ENCODE measurements at regions not wholly inside any gene's neighbourhood (a gene's known extent, or its start where the extent isn't known, plus 50 kb on each side); places are given as distances from the start of the nearest gene placed in this dataset.
"Not testable (repeated sequence)": the region's sequence is repeated elsewhere in the genome, so short reads cannot be mapped to it uniquely, and the experiment has no call there.

- H3K4me1 Mint-ChIP-seq, H3K36me3 Mint-ChIP-seq, DNase-seq, POLR2A ChIA-PET, H3K27ac Mint-ChIP-seq, H3K27me3 Mint-ChIP-seq, H3K9me3 Mint-ChIP-seq: not testable (repeated sequence)
- H3K4me3 Mint-ChIP-seq: peak overlapping the region in 1 of 10 donors; percentile 20
- peak in 1 of 2 donors; percentile 20 for ATAC-seq
Observed at GRCh38 chr22:21150863-21151262, 105.1 kb downstream of the LRRC74B start.

- ATAC-seq, POLR2A ChIA-PET, H3K4me3 Mint-ChIP-seq, DNase-seq, H3K27ac Mint-ChIP-seq, H3K4me1 Mint-ChIP-seq, H3K36me3 Mint-ChIP-seq, H3K9me3 Mint-ChIP-seq, H3K27me3 Mint-ChIP-seq: not testable (repeated sequence)
Observed at GRCh38 chr22:21187841-21188240, 142.1 kb downstream of the LRRC74B start.

GRCh38 chr22:21212054-21212453 lies 166.3 kb downstream of the LRRC74B start:
- H3K4me3 Mint-ChIP-seq, POLR2A ChIA-PET, H3K27ac Mint-ChIP-seq, H3K9me3 Mint-ChIP-seq, DNase-seq, H3K36me3 Mint-ChIP-seq, ATAC-seq, H3K4me1 Mint-ChIP-seq, H3K27me3 Mint-ChIP-seq: not testable (repeated sequence)

DNA sequence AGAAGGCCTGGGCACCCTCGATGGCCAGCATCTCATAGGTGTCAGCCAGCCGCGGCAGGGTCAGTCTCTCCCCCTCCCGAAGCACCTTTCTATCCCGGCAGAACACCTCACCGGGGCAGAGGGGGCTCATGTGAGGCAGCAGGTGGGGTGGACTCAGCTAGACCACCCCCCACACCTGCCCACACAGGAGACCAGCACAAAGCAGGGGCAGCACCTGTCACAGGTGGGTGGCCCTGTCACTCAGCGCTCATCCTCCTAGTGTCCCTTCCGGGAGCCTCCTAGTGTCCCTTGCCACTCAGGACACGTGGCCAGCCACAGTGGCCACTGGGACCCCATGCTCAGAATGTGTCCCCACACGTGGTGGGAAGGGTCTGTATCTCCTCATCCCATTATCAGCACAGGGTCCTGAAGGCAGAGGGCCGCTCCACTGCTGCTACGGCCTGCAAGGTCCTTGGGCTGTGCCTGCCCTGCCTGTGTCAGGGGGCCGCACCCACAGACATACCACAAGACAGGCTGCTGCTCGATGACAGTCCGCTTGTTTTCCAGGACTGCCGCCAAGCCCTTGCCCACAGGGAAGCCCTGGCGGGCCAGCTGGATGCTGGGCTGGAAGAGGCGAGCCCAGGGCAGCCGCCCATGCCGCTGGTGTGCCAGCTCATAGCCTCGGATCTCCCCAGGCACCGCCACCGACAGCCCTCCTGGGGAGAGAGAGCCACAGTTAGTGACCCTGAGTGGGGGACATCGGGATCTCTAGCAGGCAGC lies 167.4 kb upstream of the RIMBP3B start:
- POLR2A ChIA-PET, DNase-seq, H3K4me1 Mint-ChIP-seq, H3K9me3 Mint-ChIP-seq, H3K27ac Mint-ChIP-seq, H3K4me3 Mint-ChIP-seq, H3K27me3 Mint-ChIP-seq, H3K36me3 Mint-ChIP-seq, ATAC-seq: not testable (repeated sequence)

DNA sequence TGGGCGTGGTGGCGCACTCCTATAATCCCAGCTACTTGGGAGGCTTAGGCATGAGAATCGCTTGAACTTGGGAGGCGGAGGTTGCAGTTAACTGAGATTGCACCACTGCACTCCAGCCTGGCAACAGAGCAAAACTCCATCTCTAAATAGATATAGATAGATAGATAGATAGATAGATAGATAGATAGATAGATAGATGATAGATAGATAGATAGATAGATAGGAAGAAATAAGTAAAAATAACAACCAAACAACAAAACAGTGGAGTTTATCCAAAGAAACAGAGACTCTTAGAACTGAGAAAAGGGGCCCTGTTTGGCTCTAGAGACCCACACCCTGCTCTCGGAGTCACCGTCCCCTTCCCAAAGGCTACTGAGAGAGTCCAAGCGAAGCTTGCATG lies 158.7 kb upstream of the RIMBP3B start:
- H3K4me1 Mint-ChIP-seq, H3K36me3 Mint-ChIP-seq, H3K27ac Mint-ChIP-seq, H3K9me3 Mint-ChIP-seq, H3K27me3 Mint-ChIP-seq, DNase-seq, ATAC-seq, H3K4me3 Mint-ChIP-seq, POLR2A ChIA-PET: not testable (repeated sequence)

- H3K9me3 Mint-ChIP-seq, DNase-seq, H3K27me3 Mint-ChIP-seq, H3K4me3 Mint-ChIP-seq, H3K36me3 Mint-ChIP-seq, ATAC-seq, H3K4me1 Mint-ChIP-seq, POLR2A ChIA-PET, H3K27ac Mint-ChIP-seq: not testable (repeated sequence)
Observed at GRCh38 chr22:21226901-21227693, 156.5 kb upstream of the RIMBP3B start.

DNA sequence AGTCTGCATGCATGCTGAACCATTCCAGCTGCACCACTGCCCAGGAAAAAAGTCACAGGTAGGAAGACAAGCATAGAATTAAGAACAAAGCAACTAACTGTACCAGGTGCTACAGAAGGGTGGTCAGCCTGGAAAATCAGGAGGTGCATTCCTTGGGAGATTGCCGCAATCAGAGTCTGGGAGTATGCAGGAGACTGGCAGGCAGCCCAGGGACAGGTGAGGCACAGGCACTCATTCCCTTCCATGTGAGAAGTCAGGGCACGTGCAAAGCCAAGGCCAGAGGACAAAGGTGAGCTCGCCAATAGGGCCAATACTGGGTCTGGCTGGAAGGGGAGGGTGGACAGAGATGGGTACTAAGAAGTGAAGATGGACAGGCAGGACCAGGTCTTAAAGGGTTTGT lies 132.1 kb upstream of the RIMBP3B start:
- H3K9me3 Mint-ChIP-seq, DNase-seq, H3K27ac Mint-ChIP-seq, H3K27me3 Mint-ChIP-seq, ATAC-seq, H3K4me3 Mint-ChIP-seq, H3K4me1 Mint-ChIP-seq, H3K36me3 Mint-ChIP-seq, POLR2A ChIA-PET: not testable (repeated sequence)

GRCh38 chr22:21282646-21283045 lies 100.9 kb upstream of the RIMBP3B start:
- ATAC-seq, H3K27ac Mint-ChIP-seq, H3K9me3 Mint-ChIP-seq, POLR2A ChIA-PET, H3K4me3 Mint-ChIP-seq, H3K27me3 Mint-ChIP-seq, H3K36me3 Mint-ChIP-seq, H3K4me1 Mint-ChIP-seq, DNase-seq: not testable (repeated sequence)

DNA sequence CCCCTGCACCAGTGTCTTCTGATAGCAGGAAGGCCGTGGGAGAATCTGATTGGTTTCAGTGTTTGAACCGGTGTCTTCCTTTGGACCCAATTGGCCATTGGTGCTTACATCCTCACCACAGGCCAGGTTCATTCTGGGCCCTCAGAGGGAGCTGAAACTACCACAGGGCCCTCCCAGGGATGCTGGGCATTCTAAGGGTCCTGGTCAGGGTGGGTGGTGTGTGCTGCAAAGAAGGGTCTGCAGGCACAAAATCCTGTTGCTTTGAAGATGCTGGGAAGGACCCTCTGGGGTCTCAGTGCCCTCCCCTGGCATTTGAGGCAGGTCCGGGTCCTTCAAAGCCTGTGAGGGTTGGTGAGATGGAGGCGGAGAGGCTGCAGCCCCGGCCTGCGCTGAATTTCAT lies 89.8 kb upstream of the RIMBP3B start:
- POLR2A ChIA-PET, H3K9me3 Mint-ChIP-seq, H3K27ac Mint-ChIP-seq, H3K36me3 Mint-ChIP-seq, ATAC-seq, H3K4me1 Mint-ChIP-seq, H3K4me3 Mint-ChIP-seq, H3K27me3 Mint-ChIP-seq: not testable (repeated sequence)
- peak in 1 of 10 donors; percentile 34 for DNase-seq

GRCh38 chr22:21327629-21328028 lies 55.9 kb upstream of the RIMBP3B start:
- H3K4me3 Mint-ChIP-seq, DNase-seq, H3K4me1 Mint-ChIP-seq, H3K9me3 Mint-ChIP-seq, H3K27me3 Mint-ChIP-seq, H3K36me3 Mint-ChIP-seq, ATAC-seq, POLR2A ChIA-PET, H3K27ac Mint-ChIP-seq: not testable (repeated sequence)
